Activated CD4-positive, alpha-beta memory T cell treated with anti-CD3 and anti-CD28 coated beads for 36 hours (primary cell): ENCODE measurements at regions not wholly inside any gene's neighbourhood (a gene's known extent, or its start where the extent isn't known, plus 50 kb on each side); places are given as distances from the start of the nearest gene placed in this dataset.

Source experiments
- CTCF ChIA-PET: fragments of 350-600 bp; sonication (Branson Sonifier 250); formaldehyde crosslinking; loops from one replicate; lab custom pipeline; 2021; ENCODE audit warnings: antibody characterized with exemption, inconsistent platforms; lab: Charles Lee
- POLR2A ChIA-PET: fragments of 350-600 bp; sonication (Branson Sonifier 250); formaldehyde crosslinking; loops from one replicate; lab custom pipeline; 2021; ENCODE audit warnings: antibody characterized with exemption; lab: Charles Lee
- DNase-seq: peaks from one replicate; pipeline ENCODE4 v3.0.0-alpha.2; 2020
- H3K27ac Mint-ChIP-seq: one replicate; pipeline ENCODE4 v1.8.0; 2021; ENCODE audit warnings: mixed read lengths
- H3K27me3 Mint-ChIP-seq: one replicate; pipeline ENCODE4 v1.8.0; 2021; ENCODE audit warnings: mixed read lengths
- H3K36me3 Mint-ChIP-seq: one replicate; pipeline ENCODE4 v1.8.0; 2021; ENCODE audit warnings: mixed read lengths
- H3K4me1 Mint-ChIP-seq: one replicate; pipeline ENCODE4 v1.8.0; 2021; ENCODE audit warnings: low read depth, mixed read lengths
- H3K4me3 Mint-ChIP-seq: one replicate; pipeline ENCODE4 v1.8.0; 2021; ENCODE audit warnings: mild to moderate bottlenecking, mixed read lengths
- H3K9me3 Mint-ChIP-seq: one replicate; pipeline ENCODE4 v1.8.0; 2021; ENCODE audit warnings: mixed read lengths
- intact Hi-C: fragments of 100-400 bp; cut with micrococcal nuclease; formaldehyde crosslinking; loops from one replicate; pipeline ENCODE4 v1.15.1; 2023

GRCh38 chr20:7025635-7026034, 258.1 kb downstream of the BMP2 start:
- intact Hi-C loops: no loop called here
- no peaks in the 10 kb centered on the region for H3K36me3 Mint-ChIP-seq
- ChIA-PET POLR2A (no interaction called here), CTCF (no interaction called here)
- H3K4me1 Mint-ChIP-seq: no peaks in the 10 kb centered on the region
- peaks cover 33% of the 10 kb centered on the region for H3K9me3 Mint-ChIP-seq
- H3K27ac Mint-ChIP-seq: no peak overlapping the region
- H3K27me3 Mint-ChIP-seq: no peaks in the 10 kb centered on the region
- no peak overlapping the region for H3K4me3 Mint-ChIP-seq
- no peak for DNase-seq

GRCh38 chr20:7029019-7029418, 261.5 kb downstream of the BMP2 start:
- Mint-ChIP-seq H3K27me3 (no peaks in the 10 kb centered on the region), H3K4me3 (no peak overlapping the region), H3K4me1 (no peaks in the 10 kb centered on the region), H3K36me3 (no peaks in the 10 kb centered on the region), H3K9me3 (peaks cover 19% of the 10 kb centered on the region), H3K27ac (no peak overlapping the region)
- DNase-seq: no peak
- intact Hi-C loops: no loop called here
- CTCF ChIA-PET: no interaction called here
- POLR2A ChIA-PET: no interaction called here

GRCh38 chr20:7031222-7031621, 263.7 kb downstream of the BMP2 start:
- Mint-ChIP-seq H3K4me1 (no peaks in the 10 kb centered on the region), H3K4me3 (no peak overlapping the region), H3K9me3 (peaks cover 19% of the 10 kb centered on the region), H3K27me3 (no peaks in the 10 kb centered on the region), H3K27ac (no peak overlapping the region), H3K36me3 (no peaks in the 10 kb centered on the region)
- no peak for DNase-seq
- POLR2A ChIA-PET: no interaction called here
- intact Hi-C loops: no loop called here
- CTCF ChIA-PET: no interaction called here

- ChIA-PET POLR2A (no interaction called here), CTCF (no interaction called here)
- H3K4me3 Mint-ChIP-seq: no peak overlapping the region
- no peaks in the 10 kb centered on the region for H3K4me1 Mint-ChIP-seq
- DNase-seq: no peak
- intact Hi-C loops: no loop called here
- no peak overlapping the region for H3K27ac Mint-ChIP-seq
- H3K27me3 Mint-ChIP-seq: no peaks in the 10 kb centered on the region
- no peaks in the 10 kb centered on the region for H3K36me3 Mint-ChIP-seq
- peaks cover 28% of the 10 kb centered on the region for H3K9me3 Mint-ChIP-seq
These were observed 270.5 kb downstream of the BMP2 start for GRCh38 chr20:7038029-7038428.

- ChIA-PET POLR2A (no interaction called here), CTCF (no interaction called here)
These were observed 290.1 kb downstream of the BMP2 start for GRCh38 chr20:7057611-7058010.

GRCh38 chr20:7078804-7079203, 311.3 kb downstream of the BMP2 start:
- intact Hi-C loops: no loop called here
- CTCF ChIA-PET: no interaction called here

More at GRCh38 chr20:7057611-7058010, 290.1 kb downstream of the BMP2 start:
- no peak for DNase-seq
- no peaks in the 10 kb centered on the region for H3K36me3 Mint-ChIP-seq
- H3K27ac Mint-ChIP-seq: no peak overlapping the region
- no peaks in the 10 kb centered on the region for H3K27me3 Mint-ChIP-seq
- H3K9me3 Mint-ChIP-seq: peaks cover 8% of the 10 kb centered on the region
- intact Hi-C loops: no loop called here
- H3K4me1 Mint-ChIP-seq: no peaks in the 10 kb centered on the region
- no peak overlapping the region for H3K4me3 Mint-ChIP-seq

GRCh38 chr20:7080472-7080871, 313.0 kb downstream of the BMP2 start:
- CTCF ChIA-PET: no interaction called here
- DNase-seq: no peak
- no peaks in the 10 kb centered on the region for H3K4me1 Mint-ChIP-seq
- no peaks in the 10 kb centered on the region for H3K27me3 Mint-ChIP-seq
- no peak overlapping the region for H3K27ac Mint-ChIP-seq
- POLR2A ChIA-PET: no interaction called here
- H3K9me3 Mint-ChIP-seq: peaks cover 15% of the 10 kb centered on the region
- H3K4me3 Mint-ChIP-seq: no peak overlapping the region
- no peaks in the 10 kb centered on the region for H3K36me3 Mint-ChIP-seq
- intact Hi-C loops: no loop called here

More at GRCh38 chr20:7078804-7079203, 311.3 kb downstream of the BMP2 start:
- Mint-ChIP-seq H3K36me3 (no peaks in the 10 kb centered on the region), H3K4me3 (no peak overlapping the region), H3K4me1 (no peaks in the 10 kb centered on the region), H3K27me3 (no peaks in the 10 kb centered on the region), H3K27ac (no peak overlapping the region), H3K9me3 (peaks cover 11% of the 10 kb centered on the region)
- no peak for DNase-seq
- POLR2A ChIA-PET: no interaction called here

- no peak for DNase-seq
- Mint-ChIP-seq H3K27me3 (no peaks in the 10 kb centered on the region), H3K36me3 (no peaks in the 10 kb centered on the region), H3K4me1 (no peaks in the 10 kb centered on the region), H3K27ac (no peak overlapping the region), H3K9me3 (peaks cover 16% of the 10 kb centered on the region), H3K4me3 (no peak overlapping the region)
- intact Hi-C loops: no loop called here
- ChIA-PET POLR2A (no interaction called here), CTCF (no interaction called here)
These were observed 318.0 kb downstream of the BMP2 start for GRCh38 chr20:7085467-7085866.

GRCh38 chr20:7087803-7088202, 320.3 kb downstream of the BMP2 start:
- H3K4me1 Mint-ChIP-seq: no peaks in the 10 kb centered on the region
- intact Hi-C loops: no loop called here
- H3K36me3 Mint-ChIP-seq: no peaks in the 10 kb centered on the region
- H3K27ac Mint-ChIP-seq: no peak overlapping the region
- POLR2A ChIA-PET: no interaction called here
- DNase-seq: no peak
- CTCF ChIA-PET: no interaction called here
- H3K9me3 Mint-ChIP-seq: peaks cover 14% of the 10 kb centered on the region
- no peaks in the 10 kb centered on the region for H3K27me3 Mint-ChIP-seq
- no peak overlapping the region for H3K4me3 Mint-ChIP-seq

- no peaks in the 10 kb centered on the region for H3K4me1 Mint-ChIP-seq
- intact Hi-C loops: loop anchor here (10.0 kb wide), 1 partner anchor 325 kb away; the partner anchor contains the start of gene BMP2
These were observed 322.5 kb downstream of the BMP2 start for GRCh38 chr20:7090001-7090400.

GRCh38 chr20:7090811-7091210, 323.3 kb downstream of the BMP2 start:
- Mint-ChIP-seq H3K36me3 (no peaks in the 10 kb centered on the region), H3K27me3 (no peaks in the 10 kb centered on the region), H3K9me3 (peaks cover 13% of the 10 kb centered on the region), H3K27ac (no peak overlapping the region), H3K4me3 (no peak overlapping the region), H3K4me1 (no peaks in the 10 kb centered on the region)
- intact Hi-C loops: loop anchor here (10.0 kb wide), 1 partner anchor 326 kb away; the partner anchor contains the start of gene BMP2
- ChIA-PET CTCF (no interaction called here), POLR2A (no interaction called here)
- no peak for DNase-seq

More at GRCh38 chr20:7090001-7090400, 322.5 kb downstream of the BMP2 start:
- DNase-seq: no peak
- POLR2A ChIA-PET: no interaction called here
- H3K9me3 Mint-ChIP-seq: peaks cover 17% of the 10 kb centered on the region
- no peaks in the 10 kb centered on the region for H3K27me3 Mint-ChIP-seq
- no peak overlapping the region for H3K27ac Mint-ChIP-seq
- no peaks in the 10 kb centered on the region for H3K36me3 Mint-ChIP-seq
- CTCF ChIA-PET: no interaction called here
- H3K4me3 Mint-ChIP-seq: no peak overlapping the region

- no peaks in the 10 kb centered on the region for H3K36me3 Mint-ChIP-seq
- DNase-seq: no peak
- H3K9me3 Mint-ChIP-seq: peaks cover 12% of the 10 kb centered on the region
- ChIA-PET CTCF (no interaction called here), POLR2A (no interaction called here)
- H3K4me3 Mint-ChIP-seq: no peak overlapping the region
- no peaks in the 10 kb centered on the region for H3K4me1 Mint-ChIP-seq
- intact Hi-C loops: loop anchor here (10.0 kb wide), 1 partner anchor 327 kb away; the partner anchor contains the start of gene BMP2
- no peak overlapping the region for H3K27ac Mint-ChIP-seq
- no peaks in the 10 kb centered on the region for H3K27me3 Mint-ChIP-seq
These were observed 324.2 kb downstream of the BMP2 start for GRCh38 chr20:7091655-7092054.

- intact Hi-C loops: loop anchor here (10.0 kb wide), 1 partner anchor 330 kb away; the partner anchor contains the start of gene BMP2
These were observed 327.0 kb downstream of the BMP2 start for GRCh38 chr20:7094438-7094997.

More at GRCh38 chr20:7094438-7094997, 327.0 kb downstream of the BMP2 start:
- CTCF ChIA-PET: no interaction called here
- Mint-ChIP-seq H3K27me3 (no peaks in the 10 kb centered on the region), H3K9me3 (peaks cover 13% of the 10 kb centered on the region), H3K4me3 (no peak overlapping the region), H3K27ac (no peak overlapping the region), H3K4me1 (no peaks in the 10 kb centered on the region), H3K36me3 (no peaks in the 10 kb centered on the region)
- DNase-seq: peak; percentile 13
- POLR2A ChIA-PET: no interaction called here
